WTC11 (cell line): ENCODE measurements at regions not wholly inside any gene's neighbourhood (a gene's known extent, or its start where the extent isn't known, plus 50 kb on each side); places are given as distances from the start of the nearest gene placed in this dataset.

ENCODE experiments used
- CBFB ChIP-seq: sonication (generic); formaldehyde crosslinking; IDR thresholded peaks from 2 replicates; pipeline ENCODE4 v1.8.1; 2022; ENCODE audit warnings: mild to moderate bottlenecking, low read depth, missing genetic modification reagents
- CTCF ChIP-seq: fragments of 200-600 bp; IDR thresholded peaks from 2 replicates; pipeline ENCODE4 v1.8.0; 2022; ENCODE audit warnings: antibody characterized with exemption
- MAX ChIP-seq: sonication (generic); formaldehyde crosslinking; IDR thresholded peaks from 2 replicates; pipeline ENCODE4 v1.8.0; 2022; ENCODE audit warnings: mild to moderate bottlenecking, missing genetic modification reagents
- PRDM15 ChIP-seq: sonication (generic); formaldehyde crosslinking; IDR thresholded peaks from 2 replicates; pipeline ENCODE4 v1.8.0; 2022; ENCODE audit warnings: missing genetic modification reagents

GRCh38 chr3:105170423-105170822, 196.3 kb upstream of the ALCAM start:
- TF ChIP-seq CTCF (no peak), PRDM15 (CRISPR knock-in tag) (no peak), MAX (CRISPR knock-in tag) (no peak), CBFB (CRISPR knock-in tag) (no peak)
